ENCODE measurements at regions not wholly inside any gene's neighbourhood (a gene's known extent, or its start where the extent isn't known, plus 50 kb on each side); places are given as distances from the start of the nearest gene placed in this dataset.

- no peak overlapping the region for H3K4me3 ChIP-seq (ENCODE audit: low read depth, low read length)
- DNase-seq (ENCODE audit: low read depth) = no peak
- no peak for TF ChIP-seq CTCF (IDR thresholded peaks at IDR 0.05; ENCODE audit: low read depth, low read length)
- TF ChIP-seq POLR2A (IDR thresholded peaks at IDR 0.05; ENCODE audit: extremely low read depth, insufficient read length) = no peak
- TF ChIP-seq MYC (IDR thresholded peaks at IDR 0.05; ENCODE audit: low read depth, low read length) = no peak
- no peak for TF ChIP-seq MAX (IDR thresholded peaks at IDR 0.05; ENCODE audit: low read depth, low read length)
Measured at GRCh38 chr3:193959861-193960260, 176.1 kb upstream of the HES1 start.

GRCh38 chr3:193960487-193961274 lies 175.3 kb upstream of the HES1 start:
- no peak overlapping the region for H3K4me3 ChIP-seq (ENCODE audit: low read depth, low read length)
- DNase-seq (ENCODE audit: low read depth) = no peak
- TF ChIP-seq MYC (IDR thresholded peaks at IDR 0.05; ENCODE audit: low read depth, low read length) = no peak
- no peak for TF ChIP-seq CTCF (IDR thresholded peaks at IDR 0.05; ENCODE audit: low read depth, low read length)
- TF ChIP-seq POLR2A (IDR thresholded peaks at IDR 0.05; ENCODE audit: extremely low read depth, insufficient read length) = no peak
- no peak for TF ChIP-seq MAX (IDR thresholded peaks at IDR 0.05; ENCODE audit: low read depth, low read length)

DNA sequence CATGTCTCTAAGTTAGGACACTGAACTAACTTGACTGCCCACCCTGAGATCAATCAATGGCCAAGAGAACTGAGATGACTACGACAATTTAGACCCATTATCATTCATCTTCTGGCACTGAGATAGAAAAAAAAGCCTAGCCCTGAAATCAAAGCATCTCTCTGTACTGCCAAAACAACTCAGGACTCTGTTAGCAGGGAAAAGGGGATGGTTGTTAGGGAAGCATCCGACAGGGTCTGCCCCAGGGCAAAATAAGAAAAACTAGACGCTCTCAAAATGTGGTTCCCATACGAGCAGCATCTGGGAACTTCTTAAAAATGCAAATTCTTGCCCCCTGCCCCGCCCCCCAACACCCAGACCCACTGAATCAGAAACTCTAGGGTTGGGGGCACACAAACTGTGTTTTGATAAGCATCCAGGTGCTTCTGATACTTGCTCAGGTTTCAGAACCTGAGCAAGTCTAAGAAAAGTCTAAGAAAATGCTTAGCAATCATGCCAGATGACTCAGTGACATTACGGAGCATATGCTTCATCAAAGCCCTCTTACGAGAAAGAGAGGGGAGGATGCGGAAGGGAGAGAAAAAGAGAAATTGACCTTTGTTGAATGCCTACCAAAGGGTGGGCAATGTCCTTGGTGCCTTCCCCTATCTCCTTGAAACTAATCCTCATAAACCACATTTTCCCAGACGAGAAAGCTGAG lies 172.8 kb upstream of the HES1 start:
- H3K4me3 ChIP-seq (ENCODE audit: low read depth, low read length) = no peak overlapping the region
- DNase-seq (ENCODE audit: low read depth) = no peak
- no peak for TF ChIP-seq MYC (IDR thresholded peaks at IDR 0.05; ENCODE audit: low read depth, low read length)
- TF ChIP-seq CTCF (IDR thresholded peaks at IDR 0.05; ENCODE audit: low read depth, low read length) = no peak
- no peak for TF ChIP-seq POLR2A (IDR thresholded peaks at IDR 0.05; ENCODE audit: extremely low read depth, insufficient read length)
- TF ChIP-seq MAX (IDR thresholded peaks at IDR 0.05; ENCODE audit: low read depth, low read length) = no peak

DNA sequence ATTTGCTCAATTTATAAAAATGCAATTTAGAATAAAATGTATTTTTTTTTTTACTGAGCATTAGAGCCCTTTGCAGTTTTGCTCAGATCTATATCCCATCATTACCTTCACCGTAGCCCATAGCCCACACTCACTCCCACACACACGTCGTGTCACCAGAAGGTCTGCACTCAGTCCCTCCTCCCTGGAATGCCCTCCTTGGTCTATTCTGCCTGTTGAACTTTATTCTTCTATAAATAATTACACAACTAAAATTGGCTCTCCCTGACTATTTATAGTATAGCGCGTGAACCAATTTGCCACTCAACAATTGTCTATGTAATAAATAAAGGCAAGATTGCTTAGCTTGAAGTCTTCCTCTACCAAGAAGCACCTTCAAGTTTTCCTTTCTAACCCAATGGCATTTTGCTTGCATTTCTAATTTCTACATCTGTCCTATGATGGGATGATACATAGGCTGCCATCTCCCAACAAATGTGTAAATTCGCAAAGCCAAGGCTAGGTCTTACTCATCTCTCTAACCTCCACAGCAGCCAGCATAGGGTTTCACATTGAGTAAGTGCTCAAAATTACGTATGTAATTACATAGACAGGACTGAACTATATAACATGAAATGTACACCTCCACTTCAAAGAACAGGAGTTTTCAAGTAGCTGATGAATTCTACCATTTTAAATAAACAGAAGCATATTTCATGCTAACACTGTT lies 172.0 kb upstream of the HES1 start:
- DNase-seq (ENCODE audit: low read depth) = no peak
- no peak overlapping the region for H3K4me3 ChIP-seq (ENCODE audit: low read depth, low read length)
- TF ChIP-seq MAX (IDR thresholded peaks at IDR 0.05; ENCODE audit: low read depth, low read length) = no peak
- no peak for TF ChIP-seq CTCF (IDR thresholded peaks at IDR 0.05; ENCODE audit: low read depth, low read length)
- no peak for TF ChIP-seq MYC (IDR thresholded peaks at IDR 0.05; ENCODE audit: low read depth, low read length)
- no peak for TF ChIP-seq POLR2A (IDR thresholded peaks at IDR 0.05; ENCODE audit: extremely low read depth, insufficient read length)

GRCh38 chr3:193964517-193964880 lies 171.4 kb upstream of the HES1 start:
- no peak overlapping the region for H3K4me3 ChIP-seq (ENCODE audit: low read depth, low read length)
- no peak for TF ChIP-seq MAX (IDR thresholded peaks at IDR 0.05; ENCODE audit: low read depth, low read length)
- no peak for TF ChIP-seq MYC (IDR thresholded peaks at IDR 0.05; ENCODE audit: low read depth, low read length)
- TF ChIP-seq CTCF (IDR thresholded peaks at IDR 0.05; ENCODE audit: low read depth, low read length) = no peak
- TF ChIP-seq POLR2A (IDR thresholded peaks at IDR 0.05; ENCODE audit: extremely low read depth, insufficient read length) = no peak

More at GRCh38 chr3:193964517-193964880, 171.4 kb upstream of the HES1 start:
- no peak for DNase-seq (ENCODE audit: low read depth)
